BE2C (cell line): ENCODE measurements at regions not wholly inside any gene's neighbourhood (a gene's known extent, or its start where the extent isn't known, plus 50 kb on each side); places are given as distances from the start of the nearest gene placed in this dataset.

ENCODE experiments used
- DNase-seq: peaks from one replicate; pipeline ENCODE4 v3.0.0-alpha.2; 2020
- H3K27me3 ChIP-seq: fragments of 250-450 bp; sonication (Bioruptor Pico); 2 replicates; pipeline ENCODE4 v1.5.1; 2020; ENCODE audit warnings: mild to moderate bottlenecking
- H3K36me3 ChIP-seq: fragments of 250-450 bp; sonication (Bioruptor Pico); 2 replicates; pipeline ENCODE4 v1.5.1; 2020; ENCODE audit warnings: mild to moderate bottlenecking
- H3K4me1 ChIP-seq: fragments of 250-450 bp; sonication (Bioruptor Pico); 2 replicates; pipeline ENCODE4 v1.5.1; 2020
- H3K4me3 ChIP-seq: 2 replicates; pipeline ENCODE4 v1.5.1; 2011; ENCODE audit warnings: low read depth, low read length
- H3K9me3 ChIP-seq: fragments of 250-450 bp; sonication (Bioruptor Pico); 2 replicates; pipeline ENCODE4 v1.5.1; 2020
- CTCF ChIP-seq: IDR thresholded peaks from 2 replicates; pipeline ENCODE4 v1.5.1; 2012; ENCODE audit warnings: mild to moderate bottlenecking, low read depth, low read length

DNA sequence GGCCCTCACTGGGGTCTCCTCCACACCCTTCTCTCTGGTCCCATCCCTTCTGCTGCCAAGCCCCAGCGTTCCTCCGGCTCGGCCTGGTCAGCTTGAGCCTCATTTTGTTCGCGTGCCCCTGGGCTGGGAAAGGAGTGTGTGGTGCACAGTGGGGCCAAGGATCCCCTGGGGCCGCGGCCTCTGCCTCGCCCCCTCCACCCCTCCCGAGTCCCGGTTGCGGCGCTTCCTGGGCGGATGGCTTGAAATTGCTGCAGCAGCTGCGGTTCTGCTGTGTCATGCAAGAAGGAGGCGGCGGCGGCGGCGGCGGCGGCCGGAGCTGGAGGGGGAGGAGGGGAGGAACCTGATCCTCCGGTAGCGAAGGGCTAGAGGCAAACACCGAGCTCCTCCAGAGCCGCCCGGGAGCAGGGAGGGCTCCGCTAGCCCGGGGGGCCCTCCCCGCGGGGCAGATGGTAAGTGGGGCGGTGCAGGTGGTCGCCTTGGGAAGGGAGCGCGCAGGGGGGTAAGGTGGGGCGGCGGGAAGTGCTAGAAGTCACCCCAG is 217.8 kb upstream of the MKLN1 start:
- TF ChIP-seq CTCF: no peak
- peak; percentile 86 for DNase-seq

DNA sequence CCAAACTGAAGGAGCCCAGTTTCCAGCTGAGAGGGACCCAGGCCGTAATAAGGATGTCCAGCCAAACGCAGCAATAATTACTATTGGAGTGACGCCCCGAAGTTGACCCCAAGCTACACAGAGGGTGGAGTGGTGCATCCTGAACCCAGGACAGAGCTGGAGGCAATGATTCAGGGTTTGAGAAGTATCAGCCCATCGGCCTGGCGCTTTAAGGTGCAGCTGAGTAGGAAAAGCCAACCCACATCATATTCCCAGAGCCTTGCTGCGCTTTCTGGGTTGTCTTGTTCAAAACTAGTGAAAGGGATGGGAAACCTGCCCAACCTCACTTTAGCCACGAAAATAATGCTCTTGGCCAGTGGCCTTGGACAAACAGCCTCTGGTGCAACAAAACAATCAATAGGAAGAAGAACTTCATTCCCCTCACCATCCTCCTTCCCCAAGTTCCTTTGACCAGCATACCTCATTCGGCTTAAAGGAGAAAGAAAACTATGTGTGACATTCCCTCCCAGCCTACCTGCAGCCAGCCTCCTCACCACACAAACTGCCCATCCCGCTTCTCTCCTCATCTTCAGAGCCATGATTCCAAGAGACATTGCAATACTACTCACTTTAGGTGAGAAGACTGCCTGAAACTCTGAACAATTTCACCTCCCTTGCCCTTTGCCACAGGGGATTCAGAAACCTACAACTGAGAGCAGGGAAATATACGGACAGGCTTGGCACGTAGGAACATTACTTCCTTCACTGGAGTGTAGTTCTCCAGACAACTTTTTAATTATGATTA is 217.2 kb upstream of the MKLN1 start:
- no peak for TF ChIP-seq CTCF
- Histone ChIP-seq H3K4me1 (no peaks in the 10 kb centered on the region; the same call in 1 of the 2 replicates), H3K9me3 (no peaks in the 10 kb centered on the region), H3K27me3 (no peaks in the 10 kb centered on the region), H3K36me3 (no peaks in the 10 kb centered on the region), H3K4me3 (peak overlapping the region; percentile 97)
- no peak for DNase-seq

More for the DNA sequence above, 217.8 kb upstream of the MKLN1 start:
- peak overlapping the region; percentile 97 for H3K4me3 ChIP-seq
- no peaks in the 10 kb centered on the region for H3K27me3 ChIP-seq
- no peaks in the 10 kb centered on the region for H3K9me3 ChIP-seq
- no peaks in the 10 kb centered on the region; the same call in 1 of the 2 replicates for H3K4me1 ChIP-seq
- H3K36me3 ChIP-seq: no peaks in the 10 kb centered on the region

DNA sequence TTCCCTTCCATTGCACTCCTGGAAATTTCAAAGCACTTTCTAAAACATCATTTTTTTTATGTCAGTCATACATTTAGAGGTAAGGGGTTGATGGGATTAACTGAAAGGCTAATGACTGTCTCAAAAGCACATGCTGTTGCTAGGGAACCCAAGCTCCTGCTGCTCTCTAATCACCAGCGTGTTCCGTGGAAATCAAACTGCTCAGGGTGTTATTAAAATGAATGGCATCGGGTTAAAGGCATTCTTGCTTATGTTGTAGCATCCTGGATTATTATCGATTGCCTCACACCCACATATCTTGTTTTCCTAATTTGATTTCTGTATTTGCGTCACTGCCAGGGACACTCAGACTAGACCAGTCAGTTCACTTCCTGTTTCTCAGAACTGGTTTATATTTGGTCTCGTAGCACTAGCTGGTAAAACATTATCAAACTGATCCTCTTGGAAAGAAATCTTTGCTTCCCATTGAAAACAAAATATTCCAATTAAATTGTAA is 216.5 kb upstream of the MKLN1 start:
- TF ChIP-seq CTCF: no peak
- DNase-seq: no peak
- H3K36me3 ChIP-seq: no peaks in the 10 kb centered on the region
- H3K9me3 ChIP-seq: no peaks in the 10 kb centered on the region
- no peaks in the 10 kb centered on the region; the same call in 1 of the 2 replicates for H3K4me1 ChIP-seq
- H3K27me3 ChIP-seq: no peaks in the 10 kb centered on the region
- H3K4me3 ChIP-seq: peak overlapping the region; percentile 97

- H3K27me3 ChIP-seq: no peaks in the 10 kb centered on the region
- DNase-seq: no peak
- no peaks in the 10 kb centered on the region for H3K9me3 ChIP-seq
- no peaks in the 10 kb centered on the region; the same call in 1 of the 2 replicates for H3K4me1 ChIP-seq
- peak overlapping the region; percentile 97; the same call in 1 of the 2 replicates for H3K4me3 ChIP-seq
- TF ChIP-seq CTCF: no peak
- no peaks in the 10 kb centered on the region for H3K36me3 ChIP-seq
Observed at GRCh38 chr7:131111792-131112191, 215.9 kb upstream of the MKLN1 start.

DNA sequence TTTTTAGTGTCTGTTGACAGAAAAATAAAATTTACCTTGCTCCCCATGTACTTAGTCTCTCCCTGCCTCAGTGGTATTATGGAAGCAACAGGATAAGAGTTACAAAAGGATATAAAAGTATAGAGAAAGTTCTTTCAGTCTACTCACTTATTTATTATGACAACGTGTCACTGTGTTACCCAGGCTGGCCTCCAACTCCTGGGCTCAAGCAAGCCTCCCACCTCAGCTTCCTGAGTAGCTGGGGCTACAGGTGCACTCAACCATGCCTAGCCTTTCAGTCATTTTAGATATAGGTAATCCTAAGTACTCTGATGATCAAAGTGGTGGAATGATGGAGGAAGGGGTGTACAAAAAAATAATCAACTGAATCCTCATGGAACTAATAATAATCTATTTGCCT is 215.2 kb upstream of the MKLN1 start:
- no peaks in the 10 kb centered on the region for H3K9me3 ChIP-seq
- no peaks in the 10 kb centered on the region; the same call in 1 of the 2 replicates for H3K4me1 ChIP-seq
- no peaks in the 10 kb centered on the region for H3K27me3 ChIP-seq
- no peak for DNase-seq
- no peak overlapping the region for H3K4me3 ChIP-seq
- no peak for TF ChIP-seq CTCF
- H3K36me3 ChIP-seq: no peaks in the 10 kb centered on the region

DNA sequence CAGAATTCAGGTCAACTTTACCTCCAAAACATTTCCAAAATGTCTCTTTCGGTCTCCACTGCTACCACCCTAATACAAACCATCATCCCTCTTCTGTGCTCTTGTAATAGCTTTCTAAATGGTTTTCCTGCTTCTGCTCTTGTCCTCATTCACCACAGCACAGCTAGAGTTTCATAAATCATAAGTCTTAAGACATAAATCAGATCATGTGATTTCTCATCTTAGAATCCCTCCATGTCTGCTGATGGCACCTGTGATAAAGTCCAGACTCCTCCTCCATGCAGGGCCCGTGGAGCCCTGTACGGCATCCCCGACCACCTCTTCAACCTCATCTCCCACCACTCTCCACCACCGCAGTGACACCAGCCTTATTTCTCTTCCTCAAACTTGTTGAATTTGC is 212.3 kb upstream of the MKLN1 start:
- H3K36me3 ChIP-seq: no peaks in the 10 kb centered on the region
- TF ChIP-seq CTCF: no peak
- no peaks in the 10 kb centered on the region for H3K27me3 ChIP-seq
- no peak for DNase-seq
- H3K4me1 ChIP-seq: no peaks in the 10 kb centered on the region
- no peaks in the 10 kb centered on the region; the same call in none of the 2 replicates for H3K9me3 ChIP-seq
- H3K4me3 ChIP-seq: no peak overlapping the region
